H1 (cell line): ENCODE measurements at regions not wholly inside any gene's neighbourhood (a gene's known extent, or its start where the extent isn't known, plus 50 kb on each side); places are given as distances from the start of the nearest gene placed in this dataset.

Experiments
- CHD1 ChIP-seq: IDR thresholded peaks from 2 replicates; pipeline ENCODE4 v1.6.1; 2012; ENCODE audit warnings: low read depth, low read length, improper control_type of control experiment
- CHD7 ChIP-seq: fragments of 300-600 bp; sonication (generic); IDR thresholded peaks from 2 replicates; pipeline ENCODE4 v1.7.1; 2012; ENCODE audit warnings: low read length, moderate library complexity, mild to moderate bottlenecking, inconsistent platforms; ENCODE audit not compliant: insufficient replicate concordance
- KDM5A ChIP-seq: fragments of 200-600 bp; IDR thresholded peaks from 2 replicates; pipeline ENCODE4 v1.7.1; 2012; ENCODE audit warnings: mild to moderate bottlenecking, low read length, inconsistent platforms, mixed read lengths
- ZNF274 ChIP-seq: IDR thresholded peaks from 2 replicates; pipeline ENCODE4 v1.7.0; 2012; ENCODE audit warnings: low read length, borderline replicate concordance; ENCODE audit errors: extremely low read depth

- TF ChIP-seq KDM5A (no peak), CHD7 (no peak), CHD1 (no peak), ZNF274 (no peak)
- TF ChIP-seq, all 59 proteins: peak for 0
Measured at GRCh38 chr2:129800285-129800684, 179.2 kb upstream of the RAB6C start (continued).
